ENCODE measurements at regions not wholly inside any gene's neighbourhood (a gene's known extent, or its start where the extent isn't known, plus 50 kb on each side); places are given as distances from the start of the nearest gene placed in this dataset.

- intact Hi-C loops (cut with DNase I), result no loop called here
- DNase-seq (ENCODE audit: low spot score) (no peak), ATAC-seq (no peak)
These were observed 526.9 kb upstream of the KLF4 start for GRCh38 chr9:108016446-108016845.

GRCh38 chr9:108015690-108016089 is 526.1 kb upstream of the KLF4 start:
- ATAC-seq (no peak), DNase-seq (ENCODE audit: low spot score) (no peak)
- intact Hi-C loops (cut with DNase I), result no loop called here

- intact Hi-C loops (cut with DNase I), result no loop called here
- no peak for ATAC-seq
These were observed 524.8 kb upstream of the KLF4 start for GRCh38 chr9:108014353-108014752.

GRCh38 chr9:108012886-108013665 is 523.5 kb upstream of the KLF4 start:
- intact Hi-C loops (cut with DNase I), result no loop called here
- ATAC-seq, result no peak

More at GRCh38 chr9:108014353-108014752, 524.8 kb upstream of the KLF4 start:
- no peak for DNase-seq (ENCODE audit: low spot score)

GRCh38 chr9:108012405-108012804 is 522.8 kb upstream of the KLF4 start:
- intact Hi-C loops (cut with DNase I), result no loop called here
- DNase-seq (ENCODE audit: low spot score) (no peak), ATAC-seq (no peak)

More at GRCh38 chr9:108012886-108013665, 523.5 kb upstream of the KLF4 start:
- no peak for DNase-seq (ENCODE audit: low spot score)

GRCh38 chr9:108003526-108003925 is 514.0 kb upstream of the KLF4 start:
- DNase-seq (ENCODE audit: low spot score), result no peak
- ATAC-seq, result no peak
- intact Hi-C loops (cut with DNase I), result no loop called here

- DNase-seq (ENCODE audit: low spot score), result no peak
- peak; percentile 65 for ATAC-seq
- intact Hi-C loops (cut with DNase I), result no loop called here
These were observed 512.9 kb upstream of the KLF4 start for GRCh38 chr9:108002371-108002956.

GRCh38 chr9:108001237-108001636 is 511.7 kb upstream of the KLF4 start:
- ATAC-seq (no peak), DNase-seq (ENCODE audit: low spot score) (no peak)
- intact Hi-C loops (cut with DNase I), result no loop called here

GRCh38 chr9:107999890-108000289 is 510.3 kb upstream of the KLF4 start:
- intact Hi-C loops (cut with DNase I), result no loop called here
- ATAC-seq, result no peak
- DNase-seq (ENCODE audit: low spot score), result no peak

GRCh38 chr9:107999011-107999410 is 509.4 kb upstream of the KLF4 start:
- intact Hi-C loops (cut with DNase I), result no loop called here
- no peak for ATAC-seq

GRCh38 chr9:107994648-107995047 is 505.1 kb upstream of the KLF4 start:
- DNase-seq (ENCODE audit: low spot score) (no peak), ATAC-seq (no peak)
- intact Hi-C loops (cut with DNase I), result no loop called here

More at GRCh38 chr9:107999011-107999410, 509.4 kb upstream of the KLF4 start:
- no peak for DNase-seq (ENCODE audit: low spot score)

GRCh38 chr9:107992271-107992670 is 502.7 kb upstream of the KLF4 start:
- intact Hi-C loops (cut with DNase I), result no loop called here
- DNase-seq (ENCODE audit: low spot score), result no peak
- ATAC-seq, result no peak

- no peak for DNase-seq (ENCODE audit: low spot score)
- peak; percentile 20 for ATAC-seq
- intact Hi-C loops (cut with DNase I), result no loop called here
These were observed 502.0 kb upstream of the KLF4 start for GRCh38 chr9:107991581-107991980.

GRCh38 chr9:107989544-107989943 is 500.0 kb upstream of the KLF4 start:
- no peak for DNase-seq (ENCODE audit: low spot score)
- peak; percentile 88 for ATAC-seq
- intact Hi-C loops (cut with DNase I), result no loop called here

GRCh38 chr9:107989099-107989498 is 499.5 kb upstream of the KLF4 start:
- no peak for DNase-seq (ENCODE audit: low spot score)
- intact Hi-C loops (cut with DNase I), result no loop called here
- ATAC-seq, result no peak

GRCh38 chr9:107984956-107985355 is 495.4 kb upstream of the KLF4 start:
- ATAC-seq (no peak), DNase-seq (ENCODE audit: low spot score) (no peak)
- intact Hi-C loops (cut with DNase I), result no loop called here

- intact Hi-C loops (cut with DNase I), result no loop called here
- DNase-seq (ENCODE audit: low spot score) (no peak), ATAC-seq (no peak)
These were observed 494.2 kb upstream of the KLF4 start for GRCh38 chr9:107983762-107984161.

GRCh38 chr9:107983181-107983603 is 493.6 kb upstream of the KLF4 start:
- no peak for DNase-seq (ENCODE audit: low spot score)
- intact Hi-C loops (cut with DNase I), result no loop called here
- ATAC-seq, result peak; percentile 15

GRCh38 chr9:107982745-107983144 is 493.2 kb upstream of the KLF4 start:
- ATAC-seq, result no peak
- intact Hi-C loops (cut with DNase I), result no loop called here
- no peak for DNase-seq (ENCODE audit: low spot score)

- intact Hi-C loops (cut with DNase I), result no loop called here
- DNase-seq (ENCODE audit: low spot score) (no peak), ATAC-seq (no peak)
These were observed 492.4 kb upstream of the KLF4 start for GRCh38 chr9:107982001-107982400.

- intact Hi-C loops (cut with DNase I), result no loop called here
- no peak for ATAC-seq
- no peak for DNase-seq (ENCODE audit: low spot score)
These were observed 491.4 kb upstream of the KLF4 start for GRCh38 chr9:107980984-107981383.
